Chondrocyte (in vitro differentiated cells): ENCODE measurements at regions not wholly inside any gene's neighbourhood (a gene's known extent, or its start where the extent isn't known, plus 50 kb on each side); places are given as distances from the start of the nearest gene placed in this dataset.

ENCODE experiments used
- DNase-seq: peaks from one replicate; pipeline ENCODE4 v3.0.0; 2021; ENCODE audit warnings: mixed read lengths, low spot score
- H3K27ac Mint-ChIP-seq: one replicate; pipeline ENCODE4 v1.8.0; 2021; ENCODE audit warnings: mild to moderate bottlenecking, moderate library complexity, mixed read lengths; ENCODE audit not compliant: unreplicated experiment
- H3K27me3 Mint-ChIP-seq: 2 replicates; pipeline ENCODE4 v1.8.0; 2021; ENCODE audit warnings: low read depth, mixed read lengths
- H3K36me3 Mint-ChIP-seq: 2 replicates; pipeline ENCODE4 v1.8.0; 2021; ENCODE audit warnings: low read depth, mixed read lengths
- H3K4me1 Mint-ChIP-seq: 2 replicates; pipeline ENCODE4 v1.8.0; 2021; ENCODE audit warnings: low read depth, mild to moderate bottlenecking, mixed read lengths
- H3K4me3 Mint-ChIP-seq: one replicate; pipeline ENCODE4 v1.8.0; 2021; ENCODE audit warnings: mild to moderate bottlenecking, moderate library complexity, mixed read lengths; ENCODE audit not compliant: unreplicated experiment
- H3K9me3 Mint-ChIP-seq: 2 replicates; pipeline ENCODE4 v1.8.0; 2021; ENCODE audit warnings: low read depth, mixed read lengths
- CTCF ChIP-seq: fragments of 200-600 bp; sonication (generic); IDR thresholded peaks from 2 replicates; pipeline ENCODE4 v1.5.0; 2021; ENCODE audit warnings: antibody characterized with exemption, mild to moderate bottlenecking, moderate library complexity

GRCh38 chr3:117603097-117603496 is 893.5 kb downstream of the TUSC7 start:
- H3K36me3 Mint-ChIP-seq, result no peaks in the 10 kb centered on the region
- H3K27me3 Mint-ChIP-seq, result peaks cover 9% of the 10 kb centered on the region
- peaks cover 11% of the 10 kb centered on the region for H3K4me1 Mint-ChIP-seq
- no peak overlapping the region for H3K27ac Mint-ChIP-seq
- no peak for TF ChIP-seq CTCF
- no peak for DNase-seq
- H3K4me3 Mint-ChIP-seq, result no peak overlapping the region
- no peaks in the 10 kb centered on the region for H3K9me3 Mint-ChIP-seq

GRCh38 chr3:117606866-117607265 is 897.3 kb downstream of the TUSC7 start:
- Mint-ChIP-seq H3K9me3 (peaks cover 2% of the 10 kb centered on the region), H3K36me3 (no peaks in the 10 kb centered on the region), H3K27me3 (peaks cover 1% of the 10 kb centered on the region), H3K4me3 (no peak overlapping the region), H3K27ac (no peak overlapping the region), H3K4me1 (peaks cover 19% of the 10 kb centered on the region)
- no peak for DNase-seq
- no peak for TF ChIP-seq CTCF

GRCh38 chr3:117609330-117609729 is 899.8 kb downstream of the TUSC7 start:
- H3K27me3 Mint-ChIP-seq, result peaks cover 1% of the 10 kb centered on the region

GRCh38 chr3:117610156-117610555 is 900.6 kb downstream of the TUSC7 start:
- peaks cover 19% of the 10 kb centered on the region for H3K4me1 Mint-ChIP-seq
- H3K27me3 Mint-ChIP-seq, result peaks cover 1% of the 10 kb centered on the region
- peaks cover 2% of the 10 kb centered on the region for H3K9me3 Mint-ChIP-seq
- no peak overlapping the region for H3K4me3 Mint-ChIP-seq
- no peak for TF ChIP-seq CTCF
- no peak for DNase-seq
- no peaks in the 10 kb centered on the region for H3K36me3 Mint-ChIP-seq
- no peak overlapping the region for H3K27ac Mint-ChIP-seq

More at GRCh38 chr3:117609330-117609729, 899.8 kb downstream of the TUSC7 start:
- peaks cover 2% of the 10 kb centered on the region for H3K9me3 Mint-ChIP-seq
- no peak overlapping the region for H3K4me3 Mint-ChIP-seq
- no peak overlapping the region for H3K27ac Mint-ChIP-seq
- H3K36me3 Mint-ChIP-seq, result no peaks in the 10 kb centered on the region
- DNase-seq, result no peak
- no peak for TF ChIP-seq CTCF
- H3K4me1 Mint-ChIP-seq, result peaks cover 19% of the 10 kb centered on the region

- peaks cover 2% of the 10 kb centered on the region for H3K9me3 Mint-ChIP-seq
- H3K36me3 Mint-ChIP-seq, result no peaks in the 10 kb centered on the region
- no peak for TF ChIP-seq CTCF
- H3K27me3 Mint-ChIP-seq, result peaks cover 6% of the 10 kb centered on the region
- H3K4me1 Mint-ChIP-seq, result peaks cover 19% of the 10 kb centered on the region
- no peak for DNase-seq
- H3K27ac Mint-ChIP-seq, result no peak overlapping the region
- H3K4me3 Mint-ChIP-seq, result no peak overlapping the region
Observed at GRCh38 chr3:117611211-117611610, 901.6 kb downstream of the TUSC7 start.
